ENCODE measurements at regions not wholly inside any gene's neighbourhood (a gene's known extent, or its start where the extent isn't known, plus 50 kb on each side); places are given as distances from the start of the nearest gene placed in this dataset.

DNA sequence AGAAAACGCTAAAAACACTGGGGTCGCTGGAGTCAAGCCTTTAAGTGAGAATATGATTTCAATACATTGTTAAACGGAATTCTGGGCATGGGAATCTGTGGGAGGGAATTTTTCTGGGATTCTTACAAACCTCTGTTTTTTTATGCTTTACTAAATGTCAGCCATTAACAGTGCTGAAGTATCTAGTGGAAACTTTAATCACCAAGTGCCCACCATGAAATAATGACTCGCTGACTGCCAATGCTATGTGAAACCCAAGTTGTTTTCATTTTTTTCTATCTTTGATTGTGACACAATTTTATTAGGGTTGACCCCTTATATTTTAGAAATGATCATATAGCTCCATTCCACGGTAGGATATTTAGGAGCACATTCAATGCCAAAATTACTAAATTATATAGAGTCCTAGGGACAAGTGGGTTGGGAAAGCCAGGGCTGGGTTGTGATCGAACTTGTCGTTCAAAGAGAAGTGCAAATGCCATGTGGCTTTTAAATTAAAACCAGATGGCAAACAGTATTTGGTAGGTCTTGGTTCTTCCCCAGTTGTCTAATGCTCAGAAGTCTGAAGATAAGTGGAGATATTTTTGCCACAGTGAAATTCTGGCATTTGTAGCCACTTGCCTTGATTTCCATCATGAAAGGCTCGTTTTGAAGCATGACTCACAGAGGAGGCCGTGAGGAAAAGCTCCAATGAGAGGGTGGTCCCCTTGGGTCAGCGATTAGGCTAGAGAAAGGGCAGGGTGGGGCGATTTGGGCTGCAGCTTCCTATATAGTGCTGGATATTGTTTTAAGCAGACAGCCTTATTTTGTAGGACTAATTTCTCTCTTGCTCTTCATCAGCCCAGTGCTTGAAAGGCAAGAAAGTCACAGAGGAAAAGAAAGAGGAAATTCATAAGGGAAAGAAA is 254.4 kb upstream of the JAG1 start:
- DNase-seq (ENCODE audit: low read depth) = no peak
- H3K4me3 ChIP-seq (ENCODE audit: low read depth, low read length) = no peak overlapping the region
- in situ Hi-C loops (cut with HindIII; ENCODE audit: low sequenced_read_pairs) = no loop called here
- TF ChIP-seq CTCF (IDR thresholded peaks at IDR 0.05; ENCODE audit: low read depth, low read length, missing control alignments) = no peak

DNA sequence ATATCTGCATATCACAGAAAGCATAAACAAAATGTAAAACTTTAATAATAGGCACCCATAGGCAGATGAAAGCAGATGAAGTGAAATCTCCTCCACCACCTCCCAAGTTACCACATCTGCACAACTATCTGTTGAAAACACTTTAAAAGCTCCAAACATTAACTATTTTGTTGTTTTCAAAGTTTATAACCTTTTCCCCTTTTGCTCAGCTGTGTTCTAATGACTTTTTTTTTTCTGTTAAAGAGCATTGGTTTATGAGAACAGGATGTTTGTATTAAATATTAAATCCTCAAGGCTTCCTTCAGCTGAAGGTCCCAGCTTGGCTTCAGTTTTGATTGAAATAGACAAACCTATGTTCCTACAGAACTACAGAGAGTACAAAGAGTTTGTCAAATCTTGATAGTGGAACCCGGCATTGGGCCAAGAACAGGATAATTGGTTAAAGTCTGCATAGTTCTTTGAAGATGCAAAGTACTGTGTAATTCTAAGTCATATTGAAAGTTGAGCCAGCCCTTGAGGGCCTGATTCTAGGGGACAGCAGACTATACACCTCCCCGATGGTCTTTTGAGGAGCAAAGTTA is 255.1 kb upstream of the JAG1 start:
- in situ Hi-C loops (cut with HindIII; ENCODE audit: low sequenced_read_pairs) = no loop called here
- DNase-seq (ENCODE audit: low read depth) = no peak

GRCh38 chr20:10935658-10936402 is 262.0 kb upstream of the JAG1 start:
- in situ Hi-C loops (cut with HindIII; ENCODE audit: low sequenced_read_pairs) = no loop called here
- no peak for TF ChIP-seq CTCF (IDR thresholded peaks at IDR 0.05; ENCODE audit: low read depth, low read length, missing control alignments)
- no peak for DNase-seq (ENCODE audit: low read depth)
- no peak overlapping the region for H3K4me3 ChIP-seq (ENCODE audit: low read depth, low read length)

More for the DNA sequence above, 255.1 kb upstream of the JAG1 start:
- H3K4me3 ChIP-seq (ENCODE audit: low read depth, low read length) = no peak overlapping the region
- no peak for TF ChIP-seq CTCF (IDR thresholded peaks at IDR 0.05; ENCODE audit: low read depth, low read length, missing control alignments)

- in situ Hi-C loops (cut with HindIII; ENCODE audit: low sequenced_read_pairs) = no loop called here
- no peak for DNase-seq (ENCODE audit: low read depth)
- no peak for TF ChIP-seq CTCF (IDR thresholded peaks at IDR 0.05; ENCODE audit: low read depth, low read length, missing control alignments)
- H3K4me3 ChIP-seq (ENCODE audit: low read depth, low read length) = no peak overlapping the region
Observed at GRCh38 chr20:10936786-10937185, 263.0 kb upstream of the JAG1 start.

- no peak for TF ChIP-seq CTCF (IDR thresholded peaks at IDR 0.05; ENCODE audit: low read depth, low read length, missing control alignments)
Observed at GRCh38 chr20:10939331-10939941, 265.6 kb upstream of the JAG1 start.

GRCh38 chr20:10940941-10941340 is 267.1 kb upstream of the JAG1 start:
- in situ Hi-C loops (cut with HindIII; ENCODE audit: low sequenced_read_pairs) = no loop called here
- no peak for DNase-seq (ENCODE audit: low read depth)
- H3K4me3 ChIP-seq (ENCODE audit: low read depth, low read length) = no peak overlapping the region
- TF ChIP-seq CTCF (IDR thresholded peaks at IDR 0.05; ENCODE audit: low read depth, low read length, missing control alignments) = no peak

More at GRCh38 chr20:10939331-10939941, 265.6 kb upstream of the JAG1 start:
- no peak for DNase-seq (ENCODE audit: low read depth)
- no peak overlapping the region for H3K4me3 ChIP-seq (ENCODE audit: low read depth, low read length)
- in situ Hi-C loops (cut with HindIII; ENCODE audit: low sequenced_read_pairs) = no loop called here

Data from astrocyte of the cerebellum (primary cell).